Panc1 (cell line): ENCODE measurements at regions not wholly inside any gene's neighbourhood (a gene's known extent, or its start where the extent isn't known, plus 50 kb on each side); places are given as distances from the start of the nearest gene placed in this dataset.

ENCODE experiments used
- ATAC-seq: fragments of 200-7000 bp; cut with Tn5 transposase; 2 replicates; pipeline ENCODE4 v1.9.1; 2020; ENCODE audit warnings: mild to moderate bottlenecking, moderate library complexity
- BruUV-seq: library from RNA; stranded (reverse); fragments of 400-500 nt; replicated peaks from 2 replicates; lab custom pipeline; 2021; lab: Mats Ljungman, UMichigan
- CTCF ChIA-PET: fragments of 300-600 bp; sonication (Branson Sonifier 250); formaldehyde crosslinking; loops from one replicate; lab custom pipeline; 2022; ENCODE audit warnings: antibody characterized with exemption; lab: Charles Lee
- POLR2A ChIA-PET: fragments of 300-600 bp; sonication (Branson Sonifier 250); formaldehyde crosslinking; loops from one replicate; lab custom pipeline; 2022; ENCODE audit warnings: antibody characterized with exemption; lab: Charles Lee
- DNase-seq: peaks from one replicate; pipeline ENCODE4 v3.0.0-alpha.2; 2010; ENCODE audit warnings: low read depth, low spot score
- H3K27ac ChIP-seq: 2 replicates; pipeline ENCODE4 v1.5.1; 2011; ENCODE audit warnings: mild to moderate bottlenecking, low read length, inconsistent platforms
- H3K27me3 ChIP-seq: fragments of 200-500 bp; sonication (Bioruptor generic); 2 replicates; pipeline ENCODE4 v1.6.0; 2014; ENCODE audit warnings: low read length, inconsistent platforms; ENCODE audit not compliant: control insufficient read depth, insufficient read depth
- H3K36me3 ChIP-seq: fragments of 200-500 bp; sonication (Bioruptor generic); 2 replicates; pipeline ENCODE4 v1.5.1; 2014; ENCODE audit warnings: inconsistent platforms, mild to moderate bottlenecking, low read length, moderate library complexity; ENCODE audit not compliant: control insufficient read depth, insufficient read depth
- H3K4me1 ChIP-seq: 2 replicates; pipeline ENCODE4 v1.5.1; 2011; ENCODE audit warnings: inconsistent platforms, mild to moderate bottlenecking, low read length, moderate library complexity; ENCODE audit not compliant: control insufficient read depth, insufficient read depth
- H3K4me3 ChIP-seq, 2 experiments: 2 replicates each; pipeline ENCODE4 v1.5.1; 2011 to 2012; ENCODE audit warnings: low read depth in 2 of 2, low read length in 2 of 2, mild to moderate bottlenecking in 2 of 2, inconsistent platforms in 1 of 2, moderate library complexity in 1 of 2
- H3K9me3 ChIP-seq: fragments of 200-500 bp; sonication (Bioruptor generic); 2 replicates; pipeline ENCODE4 v1.5.1; 2014; ENCODE audit warnings: low read depth, mild to moderate bottlenecking, inconsistent platforms, low read length, moderate library complexity; ENCODE audit not compliant: control insufficient read depth, insufficient read depth
- CTCF ChIP-seq: fragments of 450-650 bp; IDR thresholded peaks from 2 replicates; pipeline ENCODE4 v1.5.1; 2017; ENCODE audit warnings: mild to moderate bottlenecking
- POLR2AphosphoS5 ChIP-seq: IDR thresholded peaks from 2 replicates; pipeline ENCODE4 v1.6.1; 2012; ENCODE audit warnings: mild to moderate bottlenecking, low read depth, low read length, moderate library complexity
- SIN3A ChIP-seq: IDR thresholded peaks from 2 replicates; pipeline ENCODE4 v1.6.1; 2012; ENCODE audit warnings: low read depth, mild to moderate bottlenecking, low read length, moderate library complexity, borderline replicate concordance; ENCODE audit not compliant: insufficient read depth
- TCF7L2 ChIP-seq: IDR thresholded peaks from 2 replicates; pipeline ENCODE4 v1.6.1; 2011; ENCODE audit warnings: mild to moderate bottlenecking, low read depth, low read length, inconsistent platforms
- in situ Hi-C: cut with HindIII; loops from 2 replicates; pipeline ENCODE4 v1.10.0; 2016; ENCODE audit warnings: low sequenced_read_pairs, low pct_unique_long_range_greater_than_20kb
- intact Hi-C: fragments of 100-400 bp; cut with micrococcal nuclease; formaldehyde crosslinking; loops from one replicate; pipeline ENCODE4 v1.10.0; 2022; ENCODE audit not compliant: unreplicated experiment
- TF ChIP-seq, protein P1 (sequence below), 2 experiments: IDR thresholded peaks; 2 replicates each; pipeline ENCODE4 v1.6.1; 2011 to 2012; ENCODE audit warnings: low read depth in 2 of 2, control low read depth in 1 of 2, low read length in 1 of 2, mild to moderate bottlenecking in 1 of 2, moderate library complexity in 1 of 2; ENCODE audit not compliant: insufficient read depth in 1 of 2

GRCh38 chr14:75375983-75376382 is 51.8 kb upstream of the JDP2 start:
- Histone ChIP-seq H3K4me1 (no peaks in the 10 kb centered on the region), H3K27ac (no peak overlapping the region), H3K9me3 (no peaks in the 10 kb centered on the region), H3K27me3 (peaks cover 5% of the 10 kb centered on the region), H3K4me3 (no peak overlapping the region), H3K36me3 (no peaks in the 10 kb centered on the region)
- ChIA-PET POLR2A (no interaction called here), CTCF (interaction anchor here (0.5 kb wide), 1 partner anchor 71 kb away, joined by 6 read pairs; no protein-coding TSS in a partner anchor)
- in situ Hi-C loops (no loop called here), intact Hi-C loops (no loop called here)
- TF ChIP-seq TCF7L2 (no peak), POLR2AphosphoS5 (no peak), CTCF (no peak), SIN3A (no peak)
- TF ChIP-seq, protein P1, sequence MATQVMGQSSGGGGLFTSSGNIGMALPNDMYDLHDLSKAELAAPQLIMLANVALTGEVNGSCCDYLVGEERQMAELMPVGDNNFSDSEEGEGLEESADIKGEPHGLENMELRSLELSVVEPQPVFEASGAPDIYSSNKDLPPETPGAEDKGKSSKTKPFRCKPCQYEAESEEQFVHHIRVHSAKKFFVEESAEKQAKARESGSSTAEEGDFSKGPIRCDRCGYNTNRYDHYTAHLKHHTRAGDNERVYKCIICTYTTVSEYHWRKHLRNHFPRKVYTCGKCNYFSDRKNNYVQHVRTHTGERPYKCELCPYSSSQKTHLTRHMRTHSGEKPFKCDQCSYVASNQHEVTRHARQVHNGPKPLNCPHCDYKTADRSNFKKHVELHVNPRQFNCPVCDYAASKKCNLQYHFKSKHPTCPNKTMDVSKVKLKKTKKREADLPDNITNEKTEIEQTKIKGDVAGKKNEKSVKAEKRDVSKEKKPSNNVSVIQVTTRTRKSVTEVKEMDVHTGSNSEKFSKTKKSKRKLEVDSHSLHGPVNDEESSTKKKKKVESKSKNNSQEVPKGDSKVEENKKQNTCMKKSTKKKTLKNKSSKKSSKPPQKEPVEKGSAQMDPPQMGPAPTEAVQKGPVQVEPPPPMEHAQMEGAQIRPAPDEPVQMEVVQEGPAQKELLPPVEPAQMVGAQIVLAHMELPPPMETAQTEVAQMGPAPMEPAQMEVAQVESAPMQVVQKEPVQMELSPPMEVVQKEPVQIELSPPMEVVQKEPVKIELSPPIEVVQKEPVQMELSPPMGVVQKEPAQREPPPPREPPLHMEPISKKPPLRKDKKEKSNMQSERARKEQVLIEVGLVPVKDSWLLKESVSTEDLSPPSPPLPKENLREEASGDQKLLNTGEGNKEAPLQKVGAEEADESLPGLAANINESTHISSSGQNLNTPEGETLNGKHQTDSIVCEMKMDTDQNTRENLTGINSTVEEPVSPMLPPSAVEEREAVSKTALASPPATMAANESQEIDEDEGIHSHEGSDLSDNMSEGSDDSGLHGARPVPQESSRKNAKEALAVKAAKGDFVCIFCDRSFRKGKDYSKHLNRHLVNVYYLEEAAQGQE (IDR thresholded peaks at IDR 0.05; ENCODE audit: insufficient read depth in 1 of 2, low read depth in 2 of 2, low read length in 1 of 2), result no peak
- no peak for DNase-seq
- no TSS peak for BruUV-seq
- ATAC-seq, result no peak
